CD4-positive, alpha-beta T cell treated with Interleukin-15 for 4 hours (primary cell): ENCODE measurements at regions not wholly inside any gene's neighbourhood (a gene's known extent, or its start where the extent isn't known, plus 50 kb on each side); places are given as distances from the start of the nearest gene placed in this dataset.
"Not testable (repeated sequence)": the region's sequence is repeated elsewhere in the genome, so short reads cannot be mapped to it uniquely, and the experiment has no call there.

Experiments used
- DNase-seq: peaks from one replicate; pipeline ENCODE4 v3.0.0-alpha.2; 2020; ENCODE audit warnings: low spot score

DNA sequence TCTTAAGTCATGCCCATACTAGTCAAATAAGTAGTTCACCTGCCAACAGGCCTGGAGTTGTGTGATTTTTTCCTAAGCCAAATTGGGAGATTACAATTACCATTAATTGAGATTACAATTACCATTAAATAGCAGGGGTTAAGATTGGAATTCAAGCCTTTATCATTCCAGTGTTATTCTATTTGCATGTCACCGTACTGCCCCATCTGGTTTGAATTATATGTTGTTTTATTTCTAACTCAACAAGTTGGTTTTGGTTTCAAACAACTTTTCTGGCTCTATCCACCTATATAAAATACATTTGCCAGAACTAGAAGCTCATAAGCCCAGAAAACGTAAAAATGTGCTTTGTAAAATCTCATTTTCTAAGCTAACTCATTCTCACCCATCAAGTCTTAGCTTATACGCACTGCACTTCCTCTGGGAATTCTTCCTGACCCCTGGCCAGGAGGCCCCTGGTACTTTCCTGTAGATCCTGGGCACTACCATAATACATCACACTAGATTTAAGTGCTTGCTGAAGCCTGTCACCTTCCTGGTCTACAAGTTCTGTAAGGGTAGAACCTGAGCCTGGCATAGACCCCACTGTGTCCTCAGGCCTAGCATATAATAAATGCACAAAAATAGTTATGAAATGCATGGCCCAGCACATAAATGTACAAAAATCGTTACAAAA lies 242.0 kb upstream of the TRPM3 start:
- no peak for DNase-seq

GRCh38 chr9:71361357-71361756 lies 239.9 kb upstream of the TRPM3 start:
- DNase-seq, result no peak

DNA sequence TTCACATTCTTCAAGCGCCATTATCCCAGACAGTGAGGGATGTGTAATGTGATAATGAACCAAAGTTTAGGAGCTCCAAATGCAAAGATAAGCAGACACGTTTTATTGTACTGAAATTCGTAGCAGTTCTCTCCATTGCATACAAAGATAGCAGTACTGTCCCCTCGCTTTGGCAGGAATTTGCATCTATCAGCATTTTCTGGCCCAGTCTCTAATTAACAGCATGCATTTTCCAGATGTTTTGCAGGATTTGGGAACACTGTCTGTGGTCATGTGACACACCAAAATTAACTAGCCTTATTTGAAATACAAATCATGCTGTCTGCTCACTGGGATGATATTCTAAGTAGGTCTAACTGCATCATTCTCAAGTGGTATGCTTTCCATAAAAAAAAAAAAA lies 235.9 kb upstream of the TRPM3 start:
- DNase-seq, result no peak

GRCh38 chr9:71355884-71356283 lies 234.5 kb upstream of the TRPM3 start:
- no peak for DNase-seq

DNA sequence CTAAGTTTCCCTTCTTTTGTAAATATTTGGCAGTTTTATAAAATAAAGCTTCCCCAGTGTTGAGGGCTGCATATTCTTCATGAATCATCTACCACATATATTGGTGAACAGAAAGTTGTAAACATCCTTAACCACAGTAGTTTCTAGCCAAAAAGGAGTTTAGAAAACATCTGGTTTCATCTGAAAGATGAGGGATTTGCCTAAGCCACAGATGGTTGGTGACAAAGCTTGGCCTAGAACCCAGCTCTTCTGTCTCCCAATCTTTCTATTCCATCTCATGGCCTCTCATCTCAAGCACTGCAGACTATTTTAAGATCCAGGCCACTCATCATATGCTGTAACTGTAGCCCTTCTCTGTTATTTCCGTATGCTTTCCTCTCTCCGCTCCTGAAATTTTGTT lies 232.3 kb upstream of the TRPM3 start:
- no peak for DNase-seq

GRCh38 chr9:71352837-71353236 lies 231.4 kb upstream of the TRPM3 start:
- no peak for DNase-seq

DNA sequence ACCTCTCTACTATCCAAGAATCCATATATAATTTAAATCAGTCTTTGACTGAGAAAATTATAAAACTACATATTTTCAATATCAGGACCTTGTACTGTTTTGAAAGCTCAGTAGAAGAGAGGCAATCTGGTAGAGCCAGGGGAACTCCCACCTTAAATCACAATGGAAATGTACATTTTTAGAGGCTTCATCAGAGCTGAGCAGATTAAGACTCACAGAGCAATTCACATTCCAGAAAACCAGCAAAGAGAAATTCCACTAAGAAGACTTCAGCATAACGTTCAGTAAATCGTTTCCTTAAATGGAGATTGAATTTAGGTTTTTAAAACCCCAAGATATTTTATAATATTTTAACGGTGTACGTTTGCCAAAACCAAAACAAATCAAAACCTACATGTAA lies 227.8 kb upstream of the TRPM3 start:
- no peak for DNase-seq

DNA sequence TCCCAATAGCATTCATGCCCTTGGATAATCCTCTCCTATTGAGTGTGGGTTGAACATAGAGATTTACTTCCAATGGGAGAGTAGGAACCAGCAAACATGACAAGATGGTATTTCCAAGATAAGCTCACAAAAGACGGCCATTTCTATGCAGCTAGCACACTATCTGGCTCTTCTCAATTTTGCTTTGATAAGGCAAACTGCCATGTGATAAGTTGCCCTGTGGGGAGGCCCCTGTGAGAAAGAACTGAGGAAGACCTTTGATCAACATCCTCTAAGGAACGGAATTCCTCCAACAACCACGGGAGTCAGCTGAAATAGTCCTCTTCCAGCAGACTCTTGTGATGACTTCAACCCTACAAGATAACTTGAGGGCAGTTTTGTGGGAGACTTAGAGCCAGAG lies 211.9 kb upstream of the TRPM3 start:
- no peak for DNase-seq

- DNase-seq, result no peak
These were observed 210.2 kb upstream of the TRPM3 start for GRCh38 chr9:71331603-71332002.

GRCh38 chr9:71329873-71330272 lies 208.5 kb upstream of the TRPM3 start:
- no peak for DNase-seq

DNA sequence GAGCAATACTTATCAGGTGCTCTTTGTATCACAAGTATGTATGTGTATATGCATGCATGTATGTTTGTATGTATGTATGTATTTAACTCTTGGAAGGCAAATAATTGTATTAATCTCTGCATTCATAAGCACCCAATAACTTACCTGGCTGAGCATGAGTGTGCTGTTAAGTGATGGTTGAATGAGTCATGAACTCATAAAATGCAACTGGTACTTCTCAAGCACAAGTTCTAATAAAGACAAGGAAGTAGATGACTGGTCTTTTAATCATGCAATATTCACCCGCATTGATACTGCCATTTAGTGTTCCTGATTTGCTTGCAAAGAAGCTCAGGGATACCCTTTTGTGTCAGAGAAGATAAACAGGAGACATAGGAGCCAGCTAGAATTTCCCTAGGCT lies 204.9 kb upstream of the TRPM3 start:
- DNase-seq, result no peak

GRCh38 chr9:71323357-71323756 lies 201.9 kb upstream of the TRPM3 start:
- no peak for DNase-seq

GRCh38 chr9:71322311-71322710 lies 200.9 kb upstream of the TRPM3 start:
- DNase-seq, result no peak

- no peak for DNase-seq
These were observed 187.0 kb upstream of the TRPM3 start for GRCh38 chr9:71308454-71308853.

DNA sequence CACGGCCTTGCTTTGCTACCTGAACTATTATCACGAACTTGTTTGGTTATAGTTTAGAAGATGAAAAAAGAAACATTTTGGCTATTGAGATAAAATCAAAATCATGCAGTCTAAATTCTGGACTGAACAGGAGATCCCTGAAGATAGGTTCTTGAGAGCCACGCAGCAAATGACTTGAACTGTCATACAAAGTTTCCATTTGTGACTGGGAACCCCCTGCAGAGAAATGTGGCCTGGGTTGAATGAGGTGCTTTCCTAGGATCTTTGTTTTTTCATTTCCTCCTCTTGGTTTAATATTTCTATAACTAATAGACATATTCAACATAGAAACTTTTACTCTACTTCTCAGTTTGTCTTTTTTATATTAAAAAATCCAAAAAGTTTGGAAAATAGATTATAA lies 184.7 kb upstream of the TRPM3 start:
- no peak for DNase-seq

DNA sequence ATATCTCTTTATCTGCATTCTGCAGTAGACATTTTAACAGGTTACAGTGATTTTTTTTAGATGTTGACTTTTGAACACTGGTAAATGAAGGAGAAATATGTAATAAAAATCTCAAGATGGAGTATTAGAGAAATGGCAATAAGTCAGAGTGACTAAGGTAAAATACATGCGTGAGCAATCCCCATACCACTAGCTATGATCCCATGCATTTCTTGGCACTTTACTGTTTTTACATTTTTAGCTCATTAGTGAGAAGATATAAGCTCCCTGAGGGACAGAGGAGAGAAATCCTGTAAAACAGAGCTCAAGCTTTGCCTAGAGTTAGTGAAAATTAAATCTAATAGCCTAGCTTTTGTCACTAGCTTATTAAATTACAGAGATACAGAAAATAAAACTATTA lies 181.9 kb upstream of the TRPM3 start:
- DNase-seq, result no peak

GRCh38 chr9:71302776-71303175 lies 181.4 kb upstream of the TRPM3 start:
- DNase-seq, result no peak

- DNase-seq, result no peak
These were observed 174.5 kb upstream of the TRPM3 start for GRCh38 chr9:71295928-71296327.

DNA sequence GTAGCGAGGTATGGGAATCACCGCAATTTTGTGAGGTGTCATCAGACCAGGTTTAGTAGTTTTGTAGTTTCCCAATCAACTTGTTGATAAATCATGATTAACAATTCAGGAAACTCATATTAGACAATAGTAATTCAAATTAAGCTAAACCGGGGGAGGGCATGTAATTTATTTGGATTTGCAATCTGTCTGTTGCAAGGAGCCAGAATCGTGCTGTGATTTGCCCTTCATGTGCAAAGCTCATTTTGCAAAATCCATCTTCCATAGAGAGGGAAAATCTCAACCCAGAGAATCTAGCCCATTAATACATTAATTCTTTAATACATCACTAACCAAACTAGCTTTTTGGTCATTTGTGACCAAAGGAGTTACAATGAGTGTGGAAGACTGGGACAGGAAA lies 164.7 kb upstream of the TRPM3 start:
- DNase-seq, result no peak

DNA sequence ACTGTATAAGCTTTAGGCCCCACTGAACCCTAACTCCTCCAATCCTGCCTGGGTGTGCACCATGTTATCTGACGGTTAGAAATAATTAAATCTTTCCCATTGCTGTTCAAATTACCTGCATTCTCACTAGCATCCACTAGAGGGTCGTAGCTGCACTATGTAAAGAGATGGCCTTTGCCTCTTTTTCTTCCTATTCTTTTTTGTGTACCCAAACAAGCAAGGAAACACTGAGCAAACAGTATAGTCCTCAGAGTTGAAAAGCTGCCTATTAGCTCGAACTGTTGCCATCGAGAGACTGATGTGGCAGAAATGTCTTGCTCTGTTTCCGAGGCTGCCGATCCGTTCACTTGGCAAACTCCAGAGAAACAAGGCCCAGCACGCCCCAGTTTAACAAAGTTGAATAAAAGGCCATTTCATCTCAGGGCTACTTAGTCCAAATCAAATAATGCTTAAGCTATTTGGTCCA lies 163.8 kb upstream of the TRPM3 start:
- peak; percentile 52 for DNase-seq

DNA sequence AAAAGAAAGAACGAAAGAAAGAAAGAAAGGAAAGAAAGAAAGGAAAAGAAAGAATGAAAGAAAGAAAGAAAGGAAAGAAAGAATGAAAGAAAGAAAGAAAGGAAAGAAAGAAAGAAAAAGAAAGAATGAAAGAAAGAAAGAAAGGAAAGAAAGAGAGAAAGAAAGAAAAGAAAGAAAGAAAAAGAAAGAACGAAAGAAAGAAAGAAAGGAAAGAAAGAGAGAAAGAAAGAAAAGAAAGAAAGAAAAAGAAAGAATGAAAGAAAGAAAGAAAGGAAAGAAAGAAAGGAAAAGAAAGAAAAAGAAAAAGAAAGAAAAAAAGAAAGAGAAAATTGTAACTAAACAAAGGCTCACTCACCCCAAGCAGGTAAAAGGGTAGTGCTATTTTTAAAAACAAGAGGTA lies 160.7 kb upstream of the TRPM3 start:
- DNase-seq, result not testable (repeated sequence)

DNA sequence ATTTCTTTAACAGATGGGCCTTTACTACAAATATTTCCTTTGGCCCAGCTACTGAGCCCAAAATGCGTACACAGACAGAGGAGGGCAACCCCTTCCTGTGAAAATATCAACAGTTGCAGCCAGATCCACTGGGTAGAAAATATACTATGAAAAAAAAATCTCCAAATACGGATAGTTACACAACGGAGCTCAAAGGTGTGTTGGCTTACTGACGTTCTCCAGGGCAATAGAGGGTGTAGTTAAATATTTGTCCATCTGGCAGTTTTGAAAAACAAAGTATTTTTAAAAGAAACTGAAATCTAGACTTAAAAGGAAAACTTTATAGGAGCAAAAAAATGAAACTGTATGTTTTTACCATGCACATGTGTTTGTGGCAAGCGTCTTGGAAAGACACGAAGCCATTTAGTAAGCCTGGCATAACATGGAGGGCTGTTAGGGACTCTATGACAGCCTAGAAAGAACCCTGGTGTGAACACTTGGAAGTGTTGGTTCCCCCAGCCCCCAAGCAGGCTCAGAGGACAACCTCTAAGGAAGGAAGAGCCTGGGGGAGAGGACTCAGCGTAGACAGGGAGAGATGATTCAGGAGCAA lies 157.8 kb upstream of the TRPM3 start:
- no peak for DNase-seq

DNA sequence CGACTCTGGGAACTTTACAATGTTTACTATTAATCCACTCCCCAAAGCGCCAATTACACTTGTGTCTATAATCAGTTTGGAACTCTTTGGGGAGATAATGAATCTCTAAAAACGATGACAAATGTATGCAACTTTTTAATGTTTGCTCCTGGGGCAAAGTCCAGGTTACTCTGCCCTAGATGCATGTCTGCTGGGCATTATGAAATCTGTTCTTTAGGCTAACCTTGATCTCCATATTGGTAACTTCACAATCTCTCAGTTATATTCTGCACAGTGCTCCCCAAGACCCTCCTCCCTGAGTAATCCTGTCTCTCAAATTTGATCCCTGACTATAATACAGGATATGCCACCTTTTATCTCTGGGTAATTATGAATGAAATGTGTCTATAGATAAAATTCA lies 152.2 kb upstream of the TRPM3 start:
- DNase-seq, result no peak

- no peak for DNase-seq
These were observed 150.2 kb upstream of the TRPM3 start for GRCh38 chr9:71271602-71272001.
